Upper lobe of left lung (tissue), 4 donors: ENCODE measurements at regions not wholly inside any gene's neighbourhood (a gene's known extent, or its start where the extent isn't known, plus 50 kb on each side); places are given as distances from the start of the nearest gene placed in this dataset.

Source experiments
- CTCF ChIP-seq, 6 experiments: fragments of 450-650 bp in 4 of 6; fragments of 200-600 bp in 2 of 6; sonication (generic) in 2 of 6; IDR thresholded peaks; one replicate each; pipeline ENCODE4 v1.5.1; 2016 to 2019; ENCODE audit warnings: antibody characterized with exemption in 6 of 6
- EP300 ChIP-seq, 4 donors: sonication (generic); formaldehyde crosslinking; IDR thresholded peaks; one replicate each; pipeline ENCODE4 v1.5.1; 2017; ENCODE audit warnings: antibody characterized with exemption in 4 of 4, control low read depth in 2 of 4
- POLR2A ChIP-seq, 4 donors: fragments of 450-650 bp; IDR thresholded peaks; one replicate each; pipeline ENCODE4 v1.5.1; 2016 to 2017; ENCODE audit warnings: antibody characterized with exemption in 4 of 4, mild to moderate bottlenecking in 2 of 4

GRCh38 chr6:97653517-97653916 is 370.5 kb upstream of the MMS22L start:
- TF ChIP-seq CTCF (IDR thresholded peaks at IDR 0.05) (no peak), POLR2A (IDR thresholded peaks at IDR 0.05) (no peak), EP300 (IDR thresholded peaks at IDR 0.05) (no peak)
